ENCODE measurements at regions not wholly inside any gene's neighbourhood (a gene's known extent, or its start where the extent isn't known, plus 50 kb on each side); places are given as distances from the start of the nearest gene placed in this dataset.
"Not testable (repeated sequence)": the region's sequence is repeated elsewhere in the genome, so short reads cannot be mapped to it uniquely, and the experiment has no call there.

GRCh38 chr5:92544036-92544435 is 1037.0 kb downstream of the NR2F1-AS1 start:
- no peak for DNase-seq

GRCh38 chr5:92543201-92543600 is 1037.8 kb downstream of the NR2F1-AS1 start:
- DNase-seq, result no peak

GRCh38 chr5:92542017-92542416 is 1039.0 kb downstream of the NR2F1-AS1 start:
- not testable (repeated sequence) for DNase-seq

GRCh38 chr5:92527311-92528078 is 1053.5 kb downstream of the NR2F1-AS1 start:
- DNase-seq, result no peak

- DNase-seq, result no peak
These were observed 1055.9 kb downstream of the NR2F1-AS1 start for GRCh38 chr5:92525131-92525530.

- no peak for DNase-seq
These were observed 1061.0 kb downstream of the NR2F1-AS1 start for GRCh38 chr5:92519811-92520632.

GRCh38 chr5:92518318-92518904 is 1062.6 kb downstream of the NR2F1-AS1 start:
- peak; percentile 14 for DNase-seq

GRCh38 chr5:92514896-92515295 is 1066.1 kb downstream of the NR2F1-AS1 start:
- DNase-seq, result no peak

GRCh38 chr5:92513067-92513466 is 1068.0 kb downstream of the NR2F1-AS1 start:
- DNase-seq, result no peak

- no peak for DNase-seq
These were observed 1072.7 kb downstream of the NR2F1-AS1 start for GRCh38 chr5:92508271-92508670.

GRCh38 chr5:92505925-92506324 is 1075.1 kb downstream of the NR2F1-AS1 start:
- no peak for DNase-seq

- no peak for DNase-seq
These were observed 1075.9 kb downstream of the NR2F1-AS1 start for GRCh38 chr5:92505145-92505544.

- DNase-seq, result no peak
These were observed 1076.7 kb downstream of the NR2F1-AS1 start for GRCh38 chr5:92504346-92504745.

- no peak for DNase-seq
These were observed 1080.3 kb downstream of the NR2F1-AS1 start for GRCh38 chr5:92500752-92501151.

- no peak for DNase-seq
These were observed 1084.5 kb downstream of the NR2F1-AS1 start for GRCh38 chr5:92496545-92496944.

GRCh38 chr5:92494508-92494907 is 1086.5 kb downstream of the NR2F1-AS1 start:
- no peak for DNase-seq

- no peak for DNase-seq
These were observed 1088.1 kb downstream of the NR2F1-AS1 start for GRCh38 chr5:92492908-92493307.

GRCh38 chr5:92484484-92484883 is 1096.5 kb downstream of the NR2F1-AS1 start:
- DNase-seq, result no peak

GRCh38 chr5:92472981-92473566 is 1090.0 kb upstream of the ARRDC3 start:
- DNase-seq, result no peak

- no peak for DNase-seq
These were observed 1088.7 kb upstream of the ARRDC3 start for GRCh38 chr5:92471861-92472260.

GRCh38 chr5:92470770-92471169 is 1087.7 kb upstream of the ARRDC3 start:
- no peak for DNase-seq

- DNase-seq, result no peak
These were observed 1085.2 kb upstream of the ARRDC3 start for GRCh38 chr5:92468295-92468694.

GRCh38 chr5:92467695-92468094 is 1084.6 kb upstream of the ARRDC3 start:
- no peak for DNase-seq
